GM18520 (cell line): ENCODE measurements at regions not wholly inside any gene's neighbourhood (a gene's known extent, or its start where the extent isn't known, plus 50 kb on each side); places are given as distances from the start of the nearest gene placed in this dataset.
"Not testable (repeated sequence)": the region's sequence is repeated elsewhere in the genome, so short reads cannot be mapped to it uniquely, and the experiment has no call there.

Experiments used
- ATAC-seq: cut with Tn5 transposase; IDR thresholded peaks from one replicate; pipeline ENCODE4 v1.9.1; 2021; ENCODE audit not compliant: unreplicated experiment

- ATAC-seq, result no peak
Observed at GRCh38 chr4:186845137-186845842, 121.6 kb upstream of the FAT1 start.

DNA sequence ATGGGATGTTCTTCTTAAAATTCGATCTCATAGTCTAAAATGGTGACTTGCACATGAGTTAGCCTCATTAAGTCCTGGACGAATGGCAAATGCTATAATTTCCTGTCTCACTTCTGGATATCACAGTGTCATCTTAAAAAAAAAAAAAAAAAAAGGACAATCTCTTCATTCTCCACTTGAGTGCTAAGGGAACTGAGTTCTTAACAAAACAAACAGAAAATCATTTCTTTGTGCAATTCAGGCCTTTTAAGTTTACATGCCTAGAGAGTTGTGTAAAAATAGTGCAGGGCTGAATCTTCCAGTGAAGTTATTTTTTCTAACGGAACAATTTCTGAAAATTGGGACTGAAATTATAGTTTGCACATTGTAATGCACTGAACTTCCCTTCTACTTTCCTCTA, 122.8 kb upstream of the FAT1 start:
- no peak for ATAC-seq

DNA sequence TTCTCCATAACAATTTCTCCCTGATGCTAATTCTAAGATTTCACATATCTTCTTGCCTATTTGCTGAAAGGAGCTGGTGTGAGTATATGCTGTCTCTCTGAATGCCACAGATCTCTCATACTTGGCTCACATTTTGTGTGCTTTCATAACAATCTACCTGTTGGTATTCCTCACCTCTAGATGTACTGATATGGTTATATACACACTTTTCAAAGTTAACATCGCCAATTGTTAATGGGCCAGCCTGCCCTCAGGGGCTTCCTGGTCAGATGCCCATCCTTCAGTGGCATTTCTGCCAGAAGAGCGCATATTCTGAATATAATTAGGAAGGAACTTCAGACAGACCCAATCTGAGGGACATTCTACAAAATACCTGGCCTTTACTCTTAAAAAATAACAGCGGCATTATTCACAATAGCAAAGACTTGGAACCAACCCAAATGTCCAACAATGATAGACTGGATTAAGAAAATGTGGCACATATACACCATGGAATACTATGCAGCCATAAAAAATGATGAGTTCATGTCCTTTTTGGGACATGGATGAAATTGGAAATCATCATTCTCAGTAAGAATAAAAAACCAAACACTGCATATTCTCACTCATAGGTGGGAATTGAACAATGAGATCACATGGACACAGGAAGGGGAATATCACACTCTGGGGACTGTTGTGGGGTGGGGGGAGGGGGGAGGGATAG, 123.9 kb upstream of the FAT1 start:
- not testable (repeated sequence) for ATAC-seq

DNA sequence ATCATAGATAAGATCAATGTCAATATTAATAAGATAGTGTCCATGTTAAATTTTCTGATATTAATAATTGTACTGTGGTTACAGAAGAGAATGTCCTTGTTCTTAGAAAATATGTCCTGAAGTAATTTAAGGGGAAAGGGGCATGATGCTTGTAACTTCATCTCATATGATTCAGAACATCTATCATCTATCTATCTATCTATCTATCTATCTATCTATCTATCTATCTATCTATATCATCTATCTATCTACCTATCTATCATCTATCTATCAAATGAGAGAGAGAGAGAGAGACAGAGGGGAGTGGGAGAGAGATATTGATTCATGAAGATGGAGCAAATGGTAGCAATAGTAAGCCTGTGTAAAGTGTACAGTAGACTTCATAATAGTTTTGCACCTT, 124.8 kb upstream of the FAT1 start:
- ATAC-seq, result no peak

- no peak for ATAC-seq
Observed at GRCh38 chr4:186851291-186852072, 127.8 kb upstream of the FAT1 start.

DNA sequence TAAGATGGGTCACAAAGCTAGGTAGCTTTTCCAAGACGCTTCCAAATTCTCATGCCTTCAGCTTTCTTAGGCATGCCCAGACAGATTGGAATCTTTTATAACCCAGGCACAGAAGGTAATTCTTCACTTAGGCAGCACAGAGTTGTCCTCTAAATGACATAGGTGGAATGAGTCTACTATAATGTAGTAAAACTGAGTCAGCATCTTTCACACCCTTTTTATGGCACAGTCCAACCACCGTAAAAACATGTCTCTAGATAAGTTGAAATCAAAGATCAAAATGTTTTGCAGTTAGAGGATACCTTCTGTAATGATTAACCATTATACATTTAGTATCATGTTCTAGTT, 128.4 kb upstream of the FAT1 start:
- ATAC-seq, result no peak

GRCh38 chr4:186852964-186853391, 129.3 kb upstream of the FAT1 start:
- peak; percentile 67 for ATAC-seq

DNA sequence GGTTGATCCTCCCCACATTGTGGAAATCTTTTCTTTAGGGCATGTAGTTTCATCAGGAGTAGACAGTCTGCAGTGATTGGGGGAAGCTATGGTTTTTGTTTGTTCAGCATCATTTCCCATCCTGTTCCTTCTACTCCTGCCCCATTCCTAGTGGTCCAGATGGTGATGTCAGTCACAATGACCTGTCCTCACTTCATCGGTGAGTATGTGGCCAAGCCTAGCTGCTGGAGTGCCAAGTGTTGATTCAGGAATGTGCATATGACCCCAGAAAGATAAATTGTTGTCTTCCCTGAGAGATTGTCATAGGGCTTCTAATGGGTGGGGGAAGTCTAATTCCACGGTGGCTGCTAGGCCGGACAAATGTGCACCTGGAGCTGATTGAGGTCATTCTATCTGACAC, 130.6 kb upstream of the FAT1 start:
- ATAC-seq, result no peak

- ATAC-seq, result no peak
Observed at GRCh38 chr4:186855111-186855510, 131.5 kb upstream of the FAT1 start.

DNA sequence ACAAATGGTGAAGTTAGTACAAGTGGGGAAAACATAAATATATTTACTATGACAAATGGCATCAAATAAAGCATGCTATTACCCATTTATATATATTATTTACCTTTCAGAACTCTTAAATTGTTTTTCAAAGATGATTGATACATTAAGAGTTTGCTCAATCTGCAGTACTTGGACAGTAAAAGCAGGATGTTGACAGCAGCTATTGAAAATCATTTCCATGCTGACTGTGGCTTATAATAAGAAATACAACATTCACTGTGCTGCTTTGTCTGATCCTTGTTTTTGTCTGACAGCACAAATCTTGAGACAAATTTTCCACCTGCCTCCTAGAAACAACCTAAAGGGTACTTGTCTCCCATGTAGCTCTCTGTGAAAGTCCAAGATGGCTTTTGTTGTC, 134.1 kb upstream of the FAT1 start:
- no peak for ATAC-seq

DNA sequence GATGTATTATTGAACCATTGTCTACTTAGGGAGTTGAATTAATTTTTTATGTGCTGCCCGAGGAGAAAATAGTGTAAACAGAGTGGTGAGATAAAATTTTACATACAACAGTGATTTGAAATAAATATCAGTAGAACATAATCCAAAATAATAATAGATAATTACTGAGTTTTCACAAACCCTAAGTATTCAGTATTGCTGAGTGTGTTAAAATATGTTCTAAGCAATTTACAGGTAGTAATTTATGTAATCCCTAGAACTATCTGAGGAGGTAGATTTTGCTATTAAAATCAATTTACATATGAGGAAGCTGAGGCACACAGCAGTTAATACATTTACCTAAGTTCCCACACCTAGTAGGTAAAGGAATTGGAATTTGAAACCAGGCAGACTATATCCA, 134.7 kb upstream of the FAT1 start:
- no peak for ATAC-seq

DNA sequence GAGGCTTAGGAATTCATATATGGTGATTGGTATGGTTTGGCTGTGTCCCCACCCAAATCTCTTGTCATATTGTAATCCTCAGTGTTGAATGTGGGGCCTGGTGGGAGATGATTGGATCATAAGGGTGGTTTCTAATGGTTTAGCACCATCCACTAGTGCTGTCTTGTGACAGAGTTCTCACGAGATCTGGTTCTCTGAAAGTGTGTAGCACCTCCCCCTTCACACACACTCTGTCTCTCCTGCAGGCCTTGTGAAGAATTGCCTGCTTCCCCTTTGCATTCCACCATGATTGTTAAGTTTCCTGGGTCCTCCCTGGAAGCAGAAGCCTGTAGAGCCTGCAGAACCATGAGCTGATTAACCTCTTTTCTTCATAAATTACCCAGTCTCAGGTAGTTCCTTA, 135.8 kb upstream of the FAT1 start:
- ATAC-seq, result no peak

DNA sequence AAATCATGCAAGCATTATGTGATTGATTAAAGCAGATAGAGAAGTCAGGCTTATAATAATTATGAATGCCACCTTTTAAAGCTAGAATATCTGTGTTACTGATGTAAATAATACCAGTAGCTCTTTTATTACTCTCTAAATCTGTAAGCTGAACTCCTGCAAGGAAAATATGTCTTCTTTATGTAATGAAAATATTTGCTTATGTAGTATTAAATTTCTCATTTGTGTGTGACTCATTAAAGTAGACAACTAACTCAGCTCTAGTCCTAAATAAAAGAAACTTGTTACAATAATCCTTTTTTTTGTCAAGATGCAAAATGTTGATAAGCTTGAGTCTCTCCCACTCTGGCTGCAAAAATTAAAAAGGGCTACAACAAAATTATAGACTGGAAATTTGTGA, 137.7 kb upstream of the FAT1 start:
- no peak for ATAC-seq

DNA sequence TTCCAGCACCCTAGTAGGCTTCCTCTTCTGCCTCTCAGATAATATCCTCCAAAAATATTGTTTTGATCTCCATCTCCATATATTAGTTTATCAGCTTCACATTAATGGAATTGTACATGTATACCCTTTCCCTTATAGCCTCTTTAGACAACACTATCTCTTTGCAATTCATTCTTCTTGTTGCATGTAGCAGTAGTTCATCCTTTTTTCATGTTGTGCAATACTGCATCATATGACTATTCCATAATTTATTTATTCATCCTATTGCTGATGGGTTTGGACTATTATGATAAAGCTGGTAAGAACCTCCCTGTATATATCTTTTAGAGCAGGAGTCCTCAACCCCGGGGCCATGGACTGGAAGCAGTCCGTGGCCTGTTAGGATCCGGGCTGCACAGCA, 148.2 kb upstream of the FAT1 start:
- no peak for ATAC-seq

- not testable (repeated sequence) for ATAC-seq
Observed at GRCh38 chr4:186873095-186873494, 149.4 kb upstream of the FAT1 start.

- no peak for ATAC-seq
Observed at GRCh38 chr4:186875476-186875875, 151.8 kb upstream of the FAT1 start.

DNA sequence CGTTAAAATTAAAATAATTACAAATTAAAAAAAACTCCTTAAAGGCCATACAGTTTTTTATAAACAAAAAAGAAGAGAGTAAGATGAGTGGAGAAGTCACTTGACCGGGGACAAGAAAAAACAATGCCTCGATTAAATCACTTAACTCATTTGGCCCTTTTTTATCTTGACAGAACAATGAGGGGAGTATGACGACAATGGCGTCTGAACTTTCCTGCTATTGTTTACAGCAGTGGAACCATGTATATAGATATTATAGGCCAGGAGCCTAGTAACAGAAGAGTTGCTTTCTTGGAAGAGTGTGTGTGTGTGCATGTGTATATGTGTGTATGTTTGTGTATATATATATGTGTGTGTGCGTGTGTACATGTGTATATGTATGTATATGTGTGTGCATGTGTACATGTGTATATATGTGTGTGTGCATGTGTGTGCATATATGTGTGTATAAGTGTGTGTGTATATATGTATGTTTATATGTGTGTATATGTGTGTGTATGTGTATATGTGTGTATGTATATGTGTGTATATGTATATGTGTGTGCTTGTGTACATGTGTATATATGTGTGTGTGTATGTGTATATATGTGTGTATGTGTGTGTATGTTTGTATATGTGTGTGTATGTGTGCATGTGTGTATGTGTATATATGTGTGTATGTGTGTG, 153.4 kb upstream of the FAT1 start:
- no peak for ATAC-seq

DNA sequence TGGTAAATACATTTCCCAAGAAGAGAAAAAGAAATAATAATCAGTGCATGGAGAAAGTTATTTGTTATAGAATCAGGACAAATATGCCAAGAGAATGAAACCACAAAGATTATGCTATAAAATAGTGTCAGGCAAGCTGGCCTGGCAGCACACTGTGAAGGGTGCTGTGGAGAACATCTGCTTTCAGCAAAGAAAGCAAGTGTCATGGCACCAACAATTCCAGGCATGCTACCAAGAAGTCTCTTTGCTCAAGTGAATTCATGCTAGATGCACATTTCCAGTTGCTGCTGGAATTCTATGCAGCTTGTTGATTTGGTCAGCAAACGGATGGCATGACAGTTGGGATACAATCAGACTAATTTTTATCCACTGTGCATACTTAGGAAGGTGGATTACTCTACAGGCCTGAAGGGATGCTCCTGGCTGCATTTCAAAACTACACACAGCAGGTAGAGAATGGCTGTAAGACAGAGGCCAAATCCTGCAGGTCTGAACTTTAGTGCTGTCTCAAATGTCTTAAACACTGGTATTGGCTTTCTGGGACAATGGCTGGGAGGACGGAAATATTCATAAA, 154.6 kb upstream of the FAT1 start:
- no peak for ATAC-seq

DNA sequence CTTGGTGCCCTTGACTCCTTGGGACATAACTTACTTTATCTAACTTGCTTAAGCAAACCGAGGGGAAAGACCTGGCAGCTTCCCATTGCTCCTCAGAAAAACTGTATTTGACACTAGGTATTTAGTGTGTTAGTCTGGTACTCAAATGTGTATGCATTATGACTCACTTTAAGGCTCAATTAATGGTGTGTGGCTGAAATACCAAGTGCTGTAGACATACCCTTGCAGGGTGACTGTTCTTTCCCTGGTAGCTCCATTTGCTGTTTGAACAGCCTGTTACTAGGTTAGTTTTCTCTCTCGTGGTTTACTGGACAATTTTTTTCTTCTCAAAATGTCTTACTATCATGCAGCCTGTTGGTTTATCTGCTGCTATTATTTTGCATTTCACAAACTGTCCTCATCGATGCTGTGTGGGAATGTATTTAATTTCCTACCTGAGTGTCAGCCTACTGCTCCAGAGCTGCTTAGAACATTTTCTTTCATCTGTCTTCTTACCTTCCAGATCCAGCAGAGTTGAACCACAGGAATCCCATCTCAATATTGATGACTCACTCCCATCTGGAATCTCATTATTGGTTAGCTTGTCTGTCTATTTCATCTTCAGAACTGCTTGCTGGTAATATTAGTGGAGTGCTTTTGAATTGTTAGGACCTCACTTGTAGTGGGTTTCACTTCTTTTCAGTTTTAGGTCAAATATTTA, 158.0 kb upstream of the FAT1 start:
- no peak for ATAC-seq

- ATAC-seq, result no peak
Observed at GRCh38 chr4:186882293-186882692, 158.6 kb upstream of the FAT1 start.

DNA sequence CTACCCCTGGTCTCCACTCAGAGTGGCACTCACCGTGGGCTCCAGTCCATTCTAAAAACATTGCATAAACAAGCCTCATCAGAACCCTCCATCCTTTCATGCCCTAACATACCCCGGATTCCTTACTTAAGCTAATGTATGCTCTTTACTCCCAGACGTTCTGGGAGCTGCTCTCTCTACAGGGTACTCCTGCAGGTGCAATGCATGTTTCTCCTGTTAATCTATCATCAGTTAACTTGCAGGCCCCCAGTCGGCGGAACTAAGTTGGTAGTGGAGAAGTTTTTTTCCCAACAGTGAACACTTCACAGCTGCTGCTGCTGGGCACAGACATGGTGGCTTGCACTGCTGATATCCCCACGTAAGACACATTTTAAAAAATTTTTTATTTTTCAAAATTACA, 161.6 kb upstream of the FAT1 start:
- no peak for ATAC-seq
